NCI-H1105 treated with DMSO at 0.1 percent for 48 hours (cell line): ENCODE measurements at regions not wholly inside any gene's neighbourhood (a gene's known extent, or its start where the extent isn't known, plus 50 kb on each side); places are given as distances from the start of the nearest gene placed in this dataset.
"Not testable (repeated sequence)": the region's sequence is repeated elsewhere in the genome, so short reads cannot be mapped to it uniquely, and the experiment has no call there.

Experiments used
- DNase-seq: peaks from one replicate; lab custom pipeline; 2025; lab: John Stamatoyannopoulos, UW

DNA sequence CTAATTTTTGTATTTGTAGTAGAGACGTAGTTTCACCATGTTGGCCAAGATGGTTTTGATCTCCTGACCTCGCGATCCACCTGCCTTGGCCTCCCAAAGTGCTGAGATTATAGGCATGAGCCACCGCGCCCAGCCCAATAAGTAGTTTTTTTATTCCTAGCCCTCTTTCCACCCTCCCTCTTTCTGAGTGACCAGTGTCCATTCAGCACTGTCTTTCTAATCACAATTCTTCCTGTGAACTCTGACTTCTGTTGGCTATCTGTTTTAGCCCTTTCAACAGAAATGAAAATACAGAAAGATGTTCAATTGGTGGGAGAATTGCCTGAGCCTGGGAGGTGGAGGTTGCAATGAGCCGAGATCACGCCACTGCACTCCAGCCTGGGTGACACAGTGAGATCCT, 122.3 kb upstream of the LIFR start:
- DNase-seq: not testable (repeated sequence)

- DNase-seq: no peak
Observed at GRCh38 chr5:38680094-38680825, 123.8 kb upstream of the LIFR start.

- DNase-seq: no peak
Observed at GRCh38 chr5:38681029-38681706, 124.7 kb upstream of the LIFR start.

DNA sequence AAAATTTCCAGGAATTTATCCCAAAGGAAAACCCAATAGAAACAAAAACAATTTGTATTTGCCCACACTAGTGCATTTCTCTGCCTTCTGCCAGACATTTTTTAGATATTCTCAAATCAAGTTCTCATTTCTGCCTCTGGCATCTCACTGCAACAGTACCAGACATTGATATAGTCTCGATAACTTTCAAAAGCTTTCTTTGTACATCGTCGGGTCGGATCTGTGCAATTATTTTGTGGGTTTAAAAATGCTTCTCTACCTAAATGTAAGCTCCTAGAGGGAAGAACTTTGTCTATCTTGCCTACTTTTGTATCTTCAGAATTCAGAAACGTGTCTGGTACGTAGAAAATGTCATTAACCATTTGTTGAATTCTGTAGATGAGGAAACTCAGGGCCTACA, 125.5 kb upstream of the LIFR start:
- no peak for DNase-seq

GRCh38 chr5:38686658-38687057, 130.2 kb upstream of the LIFR start:
- DNase-seq: no peak

GRCh38 chr5:38692346-38692745, 135.9 kb upstream of the LIFR start:
- no peak for DNase-seq

DNA sequence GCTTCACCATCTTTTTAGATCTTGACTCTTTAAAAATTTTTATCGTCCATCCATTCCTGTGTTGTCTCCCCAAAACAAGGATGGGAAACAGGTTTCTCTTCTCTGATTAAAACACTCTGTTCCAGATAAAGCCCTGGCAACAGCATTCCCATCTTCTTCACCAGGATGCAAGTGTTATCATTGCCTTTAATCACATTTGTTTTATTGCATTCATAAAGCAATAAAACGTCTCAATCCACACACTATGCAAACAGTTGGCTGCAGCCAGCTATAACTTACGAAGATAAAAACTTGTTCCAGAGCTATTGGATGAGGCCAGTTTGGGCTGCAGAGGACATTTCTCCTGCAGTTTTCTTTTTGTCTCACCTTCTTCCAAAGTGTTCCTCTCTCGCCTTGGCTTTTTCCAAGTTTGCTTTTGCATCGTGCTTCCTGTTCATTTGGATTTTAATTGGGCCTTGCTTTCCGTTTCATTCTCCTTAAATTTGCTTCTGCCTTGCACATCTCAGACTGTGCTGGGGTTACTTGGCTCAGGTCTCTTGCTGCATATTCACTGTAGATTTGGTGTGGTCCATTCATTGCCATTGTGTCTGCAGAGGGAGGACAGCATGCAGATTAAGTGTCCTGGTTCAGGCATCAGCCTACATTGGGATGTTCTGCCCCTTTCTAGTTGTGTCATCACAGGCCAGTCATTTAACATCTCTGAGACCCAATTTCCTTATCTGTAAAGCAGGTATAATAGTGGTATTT, 136.5 kb upstream of the LIFR start:
- DNase-seq: no peak

DNA sequence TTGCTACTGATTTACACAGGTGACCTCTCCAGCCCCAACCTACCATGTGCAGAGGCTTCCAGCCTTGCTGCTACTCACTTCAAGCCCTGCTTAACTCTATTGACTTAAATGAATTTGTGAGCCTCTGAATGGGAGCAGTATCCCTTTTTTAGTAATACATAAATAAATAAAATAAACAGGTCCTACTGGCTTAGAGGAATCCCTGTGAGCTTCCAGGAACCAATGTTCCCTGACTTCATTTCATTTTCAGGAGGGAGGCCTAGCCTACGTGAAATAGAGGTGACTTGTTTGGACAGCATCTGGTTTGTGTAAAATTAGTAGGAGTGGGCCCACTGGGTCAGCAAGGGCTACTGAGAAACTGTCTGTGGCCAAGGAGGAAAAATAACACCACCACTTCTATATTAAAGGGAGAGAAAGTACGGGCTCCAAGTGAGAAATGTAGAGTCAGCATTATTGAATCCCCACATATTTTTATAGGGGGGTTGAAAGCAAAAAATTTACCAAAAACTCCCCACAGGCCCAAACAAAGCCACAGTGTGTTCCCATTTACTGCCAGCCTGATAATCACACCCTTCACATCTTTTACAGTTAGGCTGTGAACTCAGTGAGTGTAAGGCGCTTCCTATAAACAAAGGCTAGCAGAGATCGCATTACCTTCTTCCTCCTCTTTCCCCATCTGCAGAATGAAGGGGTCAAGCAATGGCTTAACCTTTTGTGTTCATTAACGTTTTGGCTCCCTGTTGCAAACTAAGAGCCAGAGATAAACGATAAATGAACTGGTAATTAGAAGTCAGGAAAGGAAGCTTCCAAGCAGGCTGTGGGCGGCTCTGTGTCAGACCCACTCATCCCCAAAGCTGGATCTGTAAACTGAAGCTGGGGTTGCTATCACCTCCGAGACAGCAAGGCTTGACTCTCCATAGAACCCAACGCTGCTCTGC, 138.8 kb upstream of the LIFR start:
- DNase-seq: no peak

- DNase-seq: no peak
Observed at GRCh38 chr5:38697013-38697412, 140.6 kb upstream of the LIFR start.

- not testable (repeated sequence) for DNase-seq
Observed at GRCh38 chr5:38705529-38705928, 140.3 kb upstream of the OSMR start.

DNA sequence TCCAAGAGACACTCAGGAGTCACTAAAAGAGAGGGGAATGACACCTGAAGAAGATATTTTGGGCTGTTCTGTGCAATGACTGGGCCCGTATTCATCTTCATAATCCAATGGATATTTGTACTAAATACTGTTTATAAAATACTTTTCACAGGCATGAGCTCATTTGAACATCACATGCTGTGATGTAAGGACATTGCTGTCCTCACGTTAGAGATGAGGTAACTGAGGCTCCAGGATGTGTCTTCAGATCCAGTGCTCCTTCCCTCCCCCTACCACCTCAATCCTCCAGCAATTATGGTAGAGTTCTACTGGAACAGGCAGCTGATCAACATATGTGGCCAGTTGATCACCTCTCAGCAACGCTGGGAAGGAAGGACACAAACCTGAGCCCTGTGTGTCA, 139.4 kb upstream of the OSMR start:
- DNase-seq: no peak

GRCh38 chr5:38707352-38708210, 138.2 kb upstream of the OSMR start:
- no peak for DNase-seq

DNA sequence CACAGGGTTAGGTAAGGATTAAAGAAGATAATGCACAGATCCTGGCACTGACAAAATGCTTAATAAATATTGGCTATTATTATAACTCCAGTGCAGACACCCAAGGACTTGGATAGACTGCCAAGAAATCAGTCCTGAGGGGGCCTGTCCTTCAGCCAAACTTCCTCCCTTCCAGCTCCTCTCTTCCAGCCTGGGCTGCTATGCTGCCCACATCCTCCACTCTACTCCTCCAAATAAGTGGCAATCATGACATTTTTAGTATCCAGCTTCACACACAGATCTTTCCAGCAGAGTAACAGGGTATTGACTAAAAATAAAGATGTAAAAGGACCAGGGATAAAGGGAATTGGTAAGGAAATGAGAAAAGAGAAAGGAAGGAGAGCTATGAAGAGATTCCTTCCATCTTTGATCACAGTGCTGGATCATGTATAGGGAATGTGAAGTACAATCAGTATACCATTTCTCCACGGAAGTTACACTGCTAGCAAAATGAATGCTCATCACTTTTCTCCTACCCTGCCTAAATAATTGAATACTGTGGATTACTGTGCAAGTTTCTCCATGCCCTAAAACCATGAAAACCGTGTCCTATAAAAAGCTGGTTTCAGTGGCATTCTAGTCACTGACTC, 136.0 kb upstream of the OSMR start:
- no peak for DNase-seq

GRCh38 chr5:38710627-38711026, 135.2 kb upstream of the OSMR start:
- DNase-seq: no peak

DNA sequence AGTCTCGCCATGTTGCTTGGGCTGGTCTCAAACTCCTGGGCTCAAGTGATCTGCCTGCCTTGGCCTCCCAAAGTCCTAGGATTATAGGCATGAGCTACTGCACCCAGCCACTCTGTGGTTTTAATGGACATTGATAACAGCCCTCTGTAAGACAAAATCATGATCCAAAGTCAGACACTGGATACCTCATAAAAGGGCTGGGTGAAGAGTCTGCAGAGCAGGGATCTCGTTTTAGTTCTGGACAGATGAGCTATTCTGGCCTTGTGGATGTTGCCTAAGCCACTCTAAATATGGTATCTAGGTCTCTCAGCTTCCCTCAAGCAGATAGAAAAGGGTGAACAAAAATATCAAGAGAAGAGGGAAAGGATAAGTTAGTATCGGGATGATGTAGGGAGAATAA, 133.4 kb upstream of the OSMR start:
- no peak for DNase-seq

DNA sequence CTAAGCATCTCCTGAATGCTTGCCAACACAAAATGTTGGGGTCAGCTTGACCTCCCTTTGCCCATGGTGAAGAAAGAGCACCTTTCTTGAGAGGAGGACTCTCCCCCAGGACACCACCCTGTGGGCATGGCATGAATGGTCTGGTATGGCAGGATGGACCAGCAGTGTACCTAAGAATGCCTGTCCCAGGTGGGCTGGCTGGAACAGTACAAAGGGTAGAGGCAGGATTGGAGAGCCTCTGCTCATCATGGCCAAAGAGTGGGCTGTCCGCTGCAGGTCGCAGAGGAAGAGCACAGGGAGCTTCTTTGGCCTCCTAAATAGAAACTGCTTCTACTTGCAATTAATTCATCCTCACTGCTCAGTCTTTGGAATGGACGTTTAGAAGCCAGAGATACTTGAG, 131.6 kb upstream of the OSMR start:
- no peak for DNase-seq

GRCh38 chr5:38714703-38715355, 131.0 kb upstream of the OSMR start:
- no peak for DNase-seq

GRCh38 chr5:38715696-38716095, 130.1 kb upstream of the OSMR start:
- no peak for DNase-seq

DNA sequence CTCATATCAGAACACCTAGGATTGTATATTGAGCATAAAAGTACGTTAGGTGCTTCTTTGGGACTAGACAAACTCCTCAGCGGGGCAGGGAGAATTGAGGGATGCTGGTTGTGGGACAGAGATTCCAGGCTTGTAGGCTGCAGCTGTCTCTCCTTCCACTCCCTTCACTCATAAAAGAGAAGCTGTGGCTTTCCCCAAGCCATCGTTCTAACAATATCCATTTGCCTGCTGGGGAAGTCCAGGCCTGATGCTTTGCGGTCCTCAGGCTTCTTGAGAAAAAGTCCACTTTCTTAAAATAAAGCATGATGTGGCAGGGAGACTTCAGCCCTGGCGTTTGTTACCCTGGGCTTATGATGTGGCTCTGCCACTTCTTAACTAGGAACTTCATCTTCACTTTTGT, 129.3 kb upstream of the OSMR start:
- DNase-seq: no peak

DNA sequence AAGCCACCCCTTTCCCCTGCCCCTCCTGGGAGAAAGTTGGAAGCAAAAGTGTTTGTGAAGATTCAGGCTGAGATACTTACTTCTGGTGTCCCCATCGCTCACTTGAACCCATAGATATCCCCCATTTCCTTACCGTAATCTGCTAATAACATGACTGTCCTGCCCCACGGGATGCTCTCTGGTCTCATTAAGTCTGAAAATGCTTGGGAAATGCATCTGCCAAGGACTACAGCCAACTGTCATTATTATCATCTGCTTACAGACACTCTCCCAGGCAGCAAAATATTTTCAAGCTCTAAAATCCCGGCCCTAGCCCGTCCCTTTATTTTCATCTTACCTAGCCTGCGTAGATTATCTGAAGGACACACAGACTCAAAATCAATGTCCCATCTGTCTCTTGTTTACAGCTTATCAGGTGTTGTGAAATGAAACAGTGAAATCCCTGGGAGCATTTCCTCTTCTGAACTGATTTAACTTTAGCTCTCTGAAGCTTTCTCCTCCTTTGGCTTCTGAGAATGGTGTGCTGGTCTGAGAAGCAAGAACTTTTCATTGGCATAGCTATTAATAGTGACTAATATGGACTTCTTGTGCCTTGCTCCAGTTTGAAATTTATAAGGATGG, 126.9 kb upstream of the OSMR start:
- DNase-seq: no peak
